Pancreas (tissue), 10 donors: ENCODE measurements at regions not wholly inside any gene's neighbourhood (a gene's known extent, or its start where the extent isn't known, plus 50 kb on each side); places are given as distances from the start of the nearest gene placed in this dataset.

Experiments used
- ATAC-seq, 4 donors: fragments of 200-7000 bp; cut with Tn5 transposase; one replicate each; pipeline versions ENCODE4 v1.8.0 to v1.9.1; 2020; ENCODE audit warnings: mild to moderate bottlenecking in 4 of 4, moderate library complexity in 4 of 4
- DNase-seq, 6 donors: peaks; one replicate each; pipeline ENCODE4 v3.0.0-alpha.2; 2020
- FAIRE-seq: peaks from 2 replicates; lab custom pipeline; 2012; peaks lifted over from hg19 to GRCh38; lab: Jason Lieb, UNC
- H3K27ac ChIP-seq, 4 donors: fragments of 200-600 bp; sonication (generic); 1 replicate in 3 of 4; 2 replicates in 1 of 4; pipeline versions ENCODE4 v1.5.0 to v1.8.0; 2020
- H3K27me3 ChIP-seq, 4 donors: fragments of 200-600 bp; one replicate each; pipeline ENCODE4 v1.8.0; 2021
- H3K36me3 ChIP-seq, 3 donors: fragments of 200-600 bp; sonication (generic) in 1 of 3; one replicate each; pipeline versions ENCODE4 v1.5.0 to v1.8.0; 2020 to 2021
- H3K4me1 ChIP-seq, 3 donors: fragments of 200-600 bp; one replicate each; pipeline ENCODE4 v1.8.0; 2021
- H3K4me3 ChIP-seq, 4 donors: fragments of 200-600 bp; sonication (generic) in 2 of 4; one replicate each; pipeline versions ENCODE4 v1.5.0 to v1.8.0; 2020 to 2021
- H3K9me3 ChIP-seq, 4 donors: fragments of 200-600 bp; one replicate each; pipeline ENCODE4 v1.8.0; 2021
- CTCF ChIP-seq, 4 donors: fragments of 200-600 bp; sonication (generic) in 3 of 4; IDR thresholded peaks; one replicate each; pipeline versions ENCODE4 v1.5.0 to v1.8.0; 2021; ENCODE audit warnings: antibody characterized with exemption in 4 of 4
- WGBS, 2 donors: extraction: QIAGEN DNeasy Blood & Tissue Kit; methylation state at CpG; one replicate each; pipeline ENCODE4 v1.1.7; 2013; 5-methylcytosine and 5-hydroxymethylcytosine counted together
- intact Hi-C, 3 donors: fragments of 100-400 bp; cut with DNase I; formaldehyde crosslinking; loops; one replicate each; pipeline versions ENCODE4 v1.11.1 to v1.14.2; 2022
- donor health status: healthy with polysubstance abuse.
- donor health status: DM: no; HTN: no; CAD: no; lungs with moderate emphysema.
- donor health status: DM: no; HTN: no; CAD: no.
- donor health status: control.
- donor health status: control.
- donor health status: Bipolar disorder and iron deficiency.
- donor health status: DM: yes; HTN: yes; CAD: no.
- donor health status: DM: no; HTN: no; CAD: no.
- donor health status: DM: no; HTN: no; CAD: no.
- donor health status: DM: yes; HTN: yes; CAD: no.

DNA sequence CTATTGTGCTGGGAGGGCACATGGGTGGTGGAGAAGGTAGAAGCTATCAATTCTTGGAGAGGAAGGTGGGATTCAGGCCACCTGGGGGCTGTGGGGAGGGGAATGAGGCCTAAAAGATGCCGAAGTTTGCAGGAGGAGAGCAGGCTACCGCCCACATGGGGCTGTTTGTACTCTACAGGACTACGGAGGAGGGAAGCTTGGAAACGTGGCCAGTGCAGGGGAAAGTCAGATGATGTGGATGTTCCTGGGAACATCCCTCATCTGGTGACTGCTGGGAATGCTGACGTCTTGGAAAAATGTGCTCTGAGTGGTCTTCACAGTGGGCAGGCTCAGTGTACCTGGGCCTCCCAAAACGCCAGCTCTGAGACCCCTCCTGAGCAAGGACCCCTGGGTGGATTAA lies 78.5 kb downstream of the TNFAIP2 start:
- Histone ChIP-seq H3K27ac (no peak overlapping the region), H3K27me3 (no peaks in the 10 kb centered on the region), H3K36me3 (no peaks in the 10 kb centered on the region), H3K4me1 (no peaks in the 10 kb centered on the region), H3K9me3 (no peaks in the 10 kb centered on the region), H3K4me3 (no peak overlapping the region)
- 69 to 80% methylated on average over 6 of the region's 6 CpGs for WGBS, 2 donors
- ATAC-seq = peak in 1 of 4 donors; percentile 14
- intact Hi-C loops = no loop called here
- no peak for FAIRE-seq
- no peak for DNase-seq
- TF ChIP-seq CTCF (IDR thresholded peaks at IDR 0.05) = no peak

DNA sequence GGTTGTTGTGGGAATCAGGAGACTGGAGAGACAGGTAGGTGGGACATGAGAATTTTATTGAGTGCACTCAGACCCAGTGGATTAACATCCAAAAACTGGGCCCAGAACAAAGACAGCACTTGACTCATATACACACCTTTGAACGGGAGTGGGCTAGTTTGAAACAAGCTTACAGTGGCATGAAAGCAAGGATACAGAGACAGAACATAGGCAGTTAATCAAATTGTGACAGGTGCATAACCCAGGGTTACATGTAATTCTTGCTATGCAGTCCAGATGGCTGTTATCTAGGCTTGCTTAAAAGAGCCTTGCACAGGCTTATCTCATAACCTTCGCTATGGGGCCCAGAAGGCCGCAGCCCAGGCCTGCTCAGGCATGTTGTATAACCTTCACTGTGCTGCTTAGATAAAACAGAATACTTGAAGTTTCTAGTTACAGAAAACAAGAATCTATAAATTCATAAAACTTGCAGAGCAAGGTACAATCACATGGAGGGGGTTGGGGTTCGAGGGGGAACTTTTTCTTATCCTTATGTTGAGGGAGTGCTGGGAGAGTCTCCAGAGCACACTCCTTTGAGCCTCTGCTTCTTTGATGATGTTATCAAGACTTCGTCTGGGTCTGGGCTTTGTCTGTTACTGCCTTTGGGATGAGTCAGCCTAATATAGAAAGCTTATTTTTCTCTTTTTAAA lies 81.7 kb downstream of the TNFAIP2 start:
- intact Hi-C loops = no loop called here
- WGBS, 2 donors = 47 to 52% methylated on average over 5 of the region's 5 CpGs
- Histone ChIP-seq H3K27ac (no peak overlapping the region), H3K4me1 (no peaks in the 10 kb centered on the region), H3K4me3 (no peak overlapping the region), H3K9me3 (no peaks in the 10 kb centered on the region), H3K36me3 (no peaks in the 10 kb centered on the region), H3K27me3 (no peaks in the 10 kb centered on the region)
- TF ChIP-seq CTCF (IDR thresholded peaks at IDR 0.05) = no peak
- FAIRE-seq (no peak), ATAC-seq (no peak), DNase-seq (no peak)

DNA sequence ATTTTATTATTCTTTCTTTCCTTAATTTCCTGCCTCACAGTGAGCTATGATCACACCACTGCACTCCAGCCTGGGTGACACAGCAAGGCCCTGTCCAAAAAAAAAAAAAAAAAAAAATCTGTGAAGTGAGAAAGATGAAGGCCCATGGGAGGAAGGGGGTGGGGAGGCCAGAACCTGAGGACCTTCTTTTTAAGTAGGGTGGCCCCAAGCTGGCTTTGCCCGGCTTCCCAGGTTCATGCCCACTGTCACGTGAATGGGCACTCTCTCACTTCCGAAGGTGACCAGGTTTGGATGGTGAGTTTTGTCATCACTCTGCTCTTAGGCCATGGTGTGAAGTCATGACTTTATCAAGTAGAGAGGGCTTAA lies 82.3 kb downstream of the TNFAIP2 start:
- peak overlapping the region in 3 of 4 donors; percentile 28 to 72 (median 67) for H3K27ac ChIP-seq
- DNase-seq (no peak), ATAC-seq (no peak), FAIRE-seq (no peak)
- intact Hi-C loops = no loop called here
- 97 to 98% methylated on average over 3 of the region's 3 CpGs for WGBS, 2 donors
- H3K9me3 ChIP-seq = no peaks in the 10 kb centered on the region
- no peak for TF ChIP-seq CTCF (IDR thresholded peaks at IDR 0.05)
- no peaks in the 10 kb centered on the region for H3K36me3 ChIP-seq
- H3K4me3 ChIP-seq = no peak overlapping the region
- H3K4me1 ChIP-seq = no peaks in the 10 kb centered on the region
- no peaks in the 10 kb centered on the region for H3K27me3 ChIP-seq

DNA sequence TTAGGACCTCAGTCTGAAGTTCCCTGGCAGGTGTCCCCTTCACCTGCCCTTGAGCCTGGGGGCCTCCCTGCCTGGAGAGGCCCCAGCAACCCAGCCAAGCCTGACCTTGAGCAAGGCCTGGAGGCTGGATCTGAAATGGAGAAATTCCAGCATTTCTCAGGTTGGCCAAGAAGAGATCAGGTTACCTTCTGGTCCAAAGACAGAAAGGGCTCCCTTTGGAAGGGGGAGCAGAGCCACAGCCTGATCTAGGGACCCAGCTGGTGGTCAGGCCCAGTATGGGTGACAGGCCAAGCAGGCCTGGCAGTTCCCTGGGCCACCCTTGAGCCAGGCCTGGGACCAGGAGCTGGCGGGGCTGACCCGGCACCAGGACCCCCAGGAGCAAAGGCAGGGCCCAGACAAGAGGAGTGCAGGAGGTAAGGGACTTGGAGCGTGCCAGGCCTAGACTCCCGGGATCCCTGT lies 82.8 kb downstream of the TNFAIP2 start:
- DNase-seq (peak in 1 of 6 donors; percentile 38), ATAC-seq (peak; percentile 14 to 53 (median 36)), FAIRE-seq (no peak)
- Histone ChIP-seq H3K4me1 (no peaks in the 10 kb centered on the region), H3K4me3 (peak overlapping the region in 2 of 4 donors; percentile 11 to 31), H3K27me3 (no peaks in the 10 kb centered on the region), H3K27ac (peak overlapping the region; percentile 28 to 72 (median 60)), H3K36me3 (no peaks in the 10 kb centered on the region), H3K9me3 (no peaks in the 10 kb centered on the region)
- TF ChIP-seq CTCF (IDR thresholded peaks at IDR 0.05) = no peak
- intact Hi-C loops = no loop called here
- 82 to 90% methylated on average over 4 of the region's 4 CpGs for WGBS, 2 donors

- no peaks in the 10 kb centered on the region for H3K4me1 ChIP-seq
- H3K9me3 ChIP-seq = no peaks in the 10 kb centered on the region
- no peak for TF ChIP-seq CTCF (IDR thresholded peaks at IDR 0.05)
- H3K4me3 ChIP-seq = peak overlapping the region in 2 of 4 donors; percentile 31 to 43
- H3K36me3 ChIP-seq = no peaks in the 10 kb centered on the region
- peak overlapping the region; percentile 28 to 72 (median 61) for H3K27ac ChIP-seq
- ATAC-seq (peak; percentile 59 to 83 (median 77)), FAIRE-seq (no peak), DNase-seq (peak in 5 of 6 donors; percentile 32 to 77 (median 61))
- H3K27me3 ChIP-seq = no peaks in the 10 kb centered on the region
- intact Hi-C loops = no loop called here
- WGBS, 2 donors = 44 to 45% methylated on average over 25 to 27 of the region's 27 CpGs
Measured at GRCh38 chr14:103206836-103207387, 83.7 kb downstream of the TNFAIP2 start.
